CD4-positive, alpha-beta T cell treated with Interleukin-17A for 1 hour (primary cell): ENCODE measurements at regions not wholly inside any gene's neighbourhood (a gene's known extent, or its start where the extent isn't known, plus 50 kb on each side); places are given as distances from the start of the nearest gene placed in this dataset.
"Not testable (repeated sequence)": the region's sequence is repeated elsewhere in the genome, so short reads cannot be mapped to it uniquely, and the experiment has no call there.

Experiments used
- DNase-seq: peaks from one replicate; pipeline ENCODE4 v3.0.0-alpha.2; 2020

DNA sequence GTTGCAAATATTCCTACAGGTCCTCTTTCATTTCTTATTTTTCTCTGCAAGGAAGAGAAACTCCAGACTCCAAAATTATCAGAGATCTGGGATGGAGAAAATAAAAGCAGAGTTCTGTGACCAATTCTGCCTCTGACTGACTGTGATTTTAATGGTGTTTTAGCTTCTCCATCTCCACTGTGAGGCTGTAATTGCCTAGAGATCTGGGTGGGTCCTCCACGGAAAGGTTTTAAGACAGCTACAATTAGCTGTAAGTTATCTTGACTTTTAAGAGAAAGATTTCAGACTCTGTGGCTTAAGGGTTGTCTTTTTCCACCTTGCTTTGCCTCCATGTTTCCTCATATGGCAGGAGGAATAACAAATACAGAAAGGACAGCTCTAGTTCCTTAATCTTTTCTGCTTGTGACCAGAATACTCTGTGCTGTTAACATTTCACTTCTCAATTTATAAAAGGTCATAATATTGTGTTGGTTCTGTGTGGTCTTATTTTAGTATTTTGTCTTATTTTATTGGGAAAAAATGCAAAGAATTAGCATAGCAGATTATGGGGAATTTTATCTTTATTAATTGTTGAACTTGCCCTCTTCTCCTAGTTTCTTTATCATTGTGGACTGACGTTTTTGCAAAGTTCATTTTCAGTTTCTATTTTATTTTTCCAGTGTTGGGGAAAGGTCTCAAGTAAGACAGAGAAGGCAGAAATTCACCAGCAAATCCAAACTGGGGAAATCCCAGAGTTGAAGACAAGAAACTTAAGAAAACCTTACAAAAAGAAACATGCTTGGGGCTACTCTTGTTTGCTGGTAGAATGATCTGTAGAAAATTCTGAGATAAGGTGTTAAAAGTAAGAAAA, 157.9 kb downstream of the RAP2B start:
- DNase-seq = no peak

DNA sequence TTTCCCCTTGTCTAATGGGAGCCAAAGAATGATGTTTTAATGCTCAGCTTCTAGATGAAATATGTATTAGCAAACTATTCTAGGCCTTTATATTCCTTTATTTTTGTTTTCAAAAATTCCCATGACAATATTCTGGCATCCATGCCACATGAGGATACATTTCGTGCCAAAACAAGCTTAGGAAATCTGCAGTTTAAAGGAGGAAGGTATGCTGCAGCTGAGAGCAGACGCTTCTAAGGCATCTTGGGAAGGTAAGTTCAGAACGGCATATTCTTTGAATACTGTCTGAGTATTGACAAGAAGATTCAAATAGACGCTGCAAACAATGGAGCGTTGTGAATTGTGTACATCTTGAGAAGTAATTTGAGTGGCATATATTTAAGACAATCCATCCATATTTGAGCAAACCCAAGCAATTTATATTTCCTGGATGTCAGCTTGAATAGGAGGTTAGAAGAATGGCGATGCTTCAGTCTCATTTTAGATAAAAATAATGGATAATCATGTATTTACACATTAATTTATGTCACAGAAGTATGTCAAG, 158.6 kb downstream of the RAP2B start:
- no peak for DNase-seq

DNA sequence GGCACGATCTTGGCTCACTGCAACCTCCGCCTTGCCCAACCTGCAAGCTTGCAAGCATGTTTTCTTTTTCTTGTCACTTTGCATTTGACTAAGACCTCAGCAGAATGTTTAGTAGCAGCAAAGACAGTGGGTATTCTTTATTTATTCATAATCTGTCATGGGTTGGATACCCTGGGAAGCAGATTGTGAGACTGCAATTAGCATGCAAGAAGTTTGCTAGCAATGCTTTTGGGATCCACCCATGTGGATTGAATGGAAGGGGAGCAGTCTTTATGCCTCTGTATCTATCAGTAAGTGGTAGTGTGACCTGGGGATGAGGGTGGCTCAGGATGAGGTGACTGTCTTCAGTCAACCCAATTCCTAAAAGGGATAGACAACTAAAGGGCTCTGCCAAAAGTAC, 166.7 kb downstream of the RAP2B start:
- no peak for DNase-seq

DNA sequence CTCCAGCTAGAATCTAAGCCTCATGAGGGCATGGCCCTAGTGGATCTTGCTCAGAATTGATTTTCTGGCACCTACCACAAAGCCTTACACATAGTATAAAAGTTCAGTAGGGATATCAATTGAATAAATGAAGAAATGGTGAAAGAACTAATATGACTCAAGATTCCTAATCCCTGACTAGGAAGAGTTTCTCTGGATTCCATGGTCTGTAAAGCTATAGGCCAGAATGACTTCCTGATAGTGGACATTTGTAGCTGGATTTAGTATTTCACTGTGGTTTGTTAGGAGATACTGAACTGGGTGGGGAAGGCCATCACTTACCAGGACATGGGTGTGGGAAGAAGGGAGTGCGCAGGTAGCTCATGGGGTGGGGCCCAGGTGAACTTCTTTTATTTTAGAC, 168.9 kb downstream of the RAP2B start:
- no peak for DNase-seq

DNA sequence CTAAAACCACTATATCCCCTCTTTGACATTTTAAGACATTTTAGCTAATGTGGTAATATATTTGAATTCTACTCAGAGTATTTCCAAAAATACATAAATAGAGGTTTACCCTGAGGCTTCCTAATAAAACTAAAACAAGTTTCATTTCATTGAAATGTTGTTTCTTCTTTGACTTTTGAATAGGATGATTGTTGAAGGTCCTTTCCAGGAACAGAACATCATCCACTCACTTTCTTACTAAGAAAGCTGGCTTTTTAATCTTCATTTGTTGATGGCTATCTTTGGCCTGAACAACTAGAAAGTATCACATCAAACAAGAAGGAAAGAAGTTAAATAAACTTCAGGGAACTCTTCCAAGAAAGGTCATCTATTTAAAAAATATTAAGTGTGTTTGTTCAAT, 169.7 kb downstream of the RAP2B start:
- DNase-seq = no peak

DNA sequence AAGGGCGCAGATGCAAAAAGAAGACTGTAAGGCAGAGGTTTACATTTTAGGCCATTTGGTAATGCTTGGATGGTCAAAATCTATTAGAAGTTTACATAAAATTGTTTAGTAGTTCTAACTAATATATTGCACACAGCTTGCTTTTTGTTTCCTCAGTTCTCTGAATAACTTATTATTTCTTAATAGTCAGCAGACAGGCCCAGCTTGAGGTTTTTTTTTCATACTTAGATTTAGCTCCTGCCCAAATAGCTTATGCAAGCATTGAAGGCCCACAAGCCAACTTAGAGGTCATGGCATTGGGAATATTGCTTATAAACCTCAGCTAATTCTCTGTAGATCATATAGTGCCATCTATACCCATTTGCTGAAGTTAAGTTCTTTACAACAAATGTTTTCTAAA, 172.5 kb downstream of the RAP2B start:
- DNase-seq = no peak

DNA sequence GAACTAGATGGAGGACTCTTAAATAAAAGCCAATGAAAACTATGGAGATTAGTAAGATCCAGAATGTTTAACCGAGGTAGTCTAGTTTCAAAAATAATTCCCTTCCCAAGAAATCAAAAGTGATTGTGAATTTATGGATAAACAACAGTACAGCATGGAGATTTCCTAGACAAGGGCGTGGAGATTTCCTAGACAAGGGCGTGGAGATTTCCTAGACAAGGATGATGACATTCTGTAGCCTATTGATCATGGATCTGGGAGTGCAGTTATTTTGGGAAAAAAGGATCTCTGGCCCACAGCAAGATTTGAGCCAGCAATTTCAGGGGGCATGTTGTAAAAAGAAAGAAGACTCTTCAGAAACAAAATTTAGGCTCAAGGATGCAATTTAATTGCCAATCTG, 175.3 kb downstream of the RAP2B start:
- no peak for DNase-seq

DNA sequence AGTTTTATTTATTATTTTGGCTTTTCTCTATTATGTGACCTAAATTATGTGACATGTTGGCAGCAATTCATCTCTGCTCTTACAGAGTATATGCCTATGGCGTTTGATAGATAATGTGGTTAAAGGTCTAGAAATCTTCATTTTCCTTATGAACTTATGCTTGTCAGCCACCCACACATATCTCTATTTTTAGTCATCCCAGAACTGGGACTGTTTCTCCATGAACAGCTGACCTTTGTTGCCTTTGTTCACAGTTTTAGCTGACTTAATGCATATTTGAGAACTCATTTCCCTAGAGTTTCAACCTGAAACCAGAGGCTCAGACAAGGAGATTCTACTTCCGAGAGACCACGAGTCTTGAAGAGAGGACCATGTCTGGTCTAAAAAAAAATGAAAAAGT, 176.5 kb downstream of the RAP2B start:
- DNase-seq = no peak

DNA sequence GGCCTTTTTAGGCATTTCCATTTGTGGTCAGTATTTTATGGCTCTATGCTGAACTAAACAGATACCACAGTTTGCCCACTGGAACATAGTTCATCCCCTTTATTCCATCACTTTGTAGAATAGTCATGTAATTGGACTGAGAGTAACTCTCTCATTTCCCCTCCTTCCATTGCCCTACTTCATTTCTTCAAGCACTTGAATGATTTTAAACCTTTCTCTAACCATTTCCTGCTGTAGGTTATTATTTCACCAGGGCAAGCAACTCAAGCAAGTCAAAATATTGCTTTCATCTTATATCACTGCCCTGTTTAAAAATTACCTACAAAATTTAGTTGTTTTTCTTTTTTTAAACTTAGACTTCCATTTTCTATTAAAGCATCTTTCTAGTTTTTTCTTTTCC, 177.0 kb downstream of the RAP2B start:
- DNase-seq = no peak

DNA sequence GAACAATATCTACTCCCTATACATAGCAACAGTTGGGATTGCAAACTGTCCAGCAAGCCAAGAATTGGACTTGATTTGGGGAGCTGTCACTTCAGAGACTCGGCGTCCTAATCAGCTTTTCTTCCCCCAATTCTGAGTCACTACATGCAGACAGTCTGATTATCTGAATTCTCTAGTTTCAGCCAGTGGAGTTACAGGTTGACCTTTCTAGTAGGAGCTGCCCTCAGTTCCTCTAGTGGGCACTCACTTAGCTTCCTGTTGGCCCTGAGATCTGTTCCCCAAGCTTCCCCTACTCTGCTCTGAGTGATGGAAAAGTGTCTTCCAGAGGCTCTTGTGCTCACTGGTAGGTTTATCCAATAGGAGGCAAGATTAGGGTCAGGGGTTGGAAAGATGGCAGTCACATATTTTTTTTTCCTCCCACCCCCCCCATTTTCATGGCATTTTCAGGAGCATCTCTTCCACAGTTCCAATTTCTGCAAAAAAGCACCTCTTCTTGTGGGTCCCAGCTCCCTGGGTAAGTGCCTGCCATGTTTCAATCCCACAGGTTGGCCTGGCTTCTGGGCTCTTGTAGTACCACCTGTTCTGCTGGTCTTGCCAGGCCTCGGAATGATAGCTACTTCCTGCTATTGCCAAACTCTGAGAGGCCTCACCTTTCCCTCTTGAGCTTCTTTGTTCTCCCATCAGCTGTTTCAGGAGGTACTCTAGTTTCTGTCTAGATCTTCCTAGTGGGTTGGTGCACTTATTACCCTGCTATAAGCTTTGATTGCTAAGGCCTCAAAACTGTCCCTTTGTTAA, 182.2 kb downstream of the RAP2B start:
- no peak for DNase-seq

DNA sequence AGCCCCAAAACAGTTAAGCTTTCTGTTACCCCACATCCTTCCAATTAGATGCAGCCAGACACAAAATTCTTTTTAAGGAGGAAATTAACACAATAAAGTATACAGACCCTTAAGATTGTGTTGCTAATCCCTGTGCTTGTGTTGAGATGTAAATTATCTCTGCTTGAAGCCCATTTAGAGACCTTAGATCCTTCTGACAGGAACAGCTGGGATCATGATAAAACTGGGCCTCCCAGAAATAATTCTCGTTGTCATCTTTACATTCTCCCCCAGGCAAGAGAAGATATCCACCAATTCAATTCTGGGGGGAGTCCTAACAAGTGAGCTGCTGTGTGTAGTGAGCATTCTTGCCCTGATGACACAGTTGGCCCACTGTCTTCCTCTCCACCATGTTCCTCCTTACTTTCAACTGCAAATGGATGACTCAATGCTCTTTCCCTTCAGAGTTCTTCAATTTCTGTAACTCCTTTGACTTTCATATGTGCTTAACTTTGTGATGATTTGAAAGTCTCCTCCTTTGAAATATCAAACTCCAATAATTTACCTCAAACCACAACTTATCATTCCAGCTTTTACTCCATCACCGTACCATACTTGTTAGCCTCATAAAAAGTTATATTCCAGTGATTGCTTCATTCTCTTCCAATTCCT, 186.6 kb downstream of the RAP2B start:
- no peak for DNase-seq

DNA sequence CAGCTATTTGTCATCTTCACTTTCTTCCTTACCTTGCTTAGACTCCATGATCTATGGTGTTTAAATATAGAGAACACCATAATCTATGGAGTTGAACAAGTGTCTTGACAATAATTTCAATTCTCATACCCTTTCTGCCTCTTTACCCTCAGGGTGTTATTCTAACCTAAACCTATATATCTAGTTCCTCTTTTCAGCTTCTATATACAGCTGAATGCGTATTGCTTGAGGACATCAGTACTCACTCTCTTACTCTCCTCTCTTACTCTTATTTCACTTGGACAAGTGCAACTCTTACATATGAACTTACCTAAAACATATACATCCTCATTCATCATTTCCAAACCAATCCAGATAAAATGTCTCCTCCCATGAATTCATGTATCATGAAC, 187.1 kb downstream of the RAP2B start:
- no peak for DNase-seq

DNA sequence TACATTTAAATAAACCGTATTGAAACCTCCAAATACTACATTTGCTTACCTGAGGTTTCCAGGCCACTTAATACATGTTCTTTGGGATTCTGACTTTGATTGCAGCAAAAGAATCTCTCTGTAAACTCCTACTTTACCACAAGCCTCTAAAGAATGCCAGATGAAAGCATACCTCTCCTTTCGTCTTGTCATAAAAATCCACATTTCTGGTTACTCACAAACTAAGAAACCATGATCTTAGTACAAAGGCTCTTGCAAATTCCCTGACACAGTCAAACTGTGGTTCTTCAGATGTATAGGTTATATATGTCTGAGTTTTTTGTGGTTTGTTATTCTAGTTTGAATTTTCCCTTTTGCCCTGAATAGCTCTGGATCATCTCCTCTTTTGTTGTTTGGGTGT, 188.4 kb downstream of the RAP2B start:
- DNase-seq = no peak

DNA sequence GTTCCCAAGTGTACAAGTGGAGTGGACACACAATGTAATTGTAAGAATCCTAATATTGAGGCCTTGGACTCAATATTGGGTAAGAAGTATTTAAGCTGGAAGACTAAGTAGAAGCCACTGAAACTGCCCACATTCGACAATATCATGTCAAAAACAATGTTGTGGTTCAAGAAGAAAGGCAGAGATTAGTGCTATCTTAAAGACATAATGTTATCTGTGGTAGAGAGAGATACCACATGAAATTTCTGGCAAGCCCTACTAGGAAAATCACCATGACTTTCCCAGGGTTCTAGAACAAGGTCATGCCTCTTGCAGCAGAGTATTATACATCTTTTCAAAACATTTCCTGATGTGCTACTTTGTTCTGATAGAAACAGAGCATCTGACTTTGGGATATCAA, 192.6 kb downstream of the RAP2B start:
- no peak for DNase-seq

DNA sequence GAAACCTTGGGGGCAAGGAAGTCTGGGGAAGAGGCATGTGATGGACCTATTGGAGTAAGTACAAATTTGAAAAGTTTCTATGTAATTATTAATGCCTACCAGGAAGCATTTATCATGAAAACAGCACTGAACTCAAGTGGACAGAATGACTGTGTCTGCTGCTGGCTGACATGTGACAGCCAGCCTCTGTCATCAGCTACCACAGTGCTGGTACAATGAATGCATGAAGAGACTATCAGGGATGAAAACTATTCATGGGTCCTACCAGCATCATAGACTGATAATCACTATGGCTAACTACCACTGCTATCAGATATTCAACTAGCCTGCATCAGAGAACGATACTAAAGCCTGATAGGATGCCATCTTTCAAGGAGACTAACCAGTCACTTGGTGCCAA, 193.5 kb downstream of the RAP2B start:
- no peak for DNase-seq

DNA sequence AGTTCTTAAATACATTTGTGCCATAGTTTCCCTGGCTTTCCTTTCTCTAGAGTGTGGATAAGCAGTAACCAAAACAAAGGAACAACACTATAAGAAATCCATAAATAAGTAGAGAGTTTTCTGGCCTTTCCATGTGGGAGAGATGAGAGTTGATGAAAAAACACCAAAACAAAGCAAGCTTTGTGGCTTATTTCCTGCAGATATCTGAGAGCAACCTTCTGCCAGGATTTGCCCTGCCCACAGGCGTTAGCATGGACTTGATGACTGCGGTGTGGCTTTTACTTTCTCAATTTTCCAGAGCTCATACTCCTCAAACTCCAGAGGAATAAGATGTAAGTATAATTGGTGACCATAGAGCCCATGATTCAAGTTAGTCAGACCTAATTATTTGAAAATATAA, 194.9 kb downstream of the RAP2B start:
- no peak for DNase-seq

DNA sequence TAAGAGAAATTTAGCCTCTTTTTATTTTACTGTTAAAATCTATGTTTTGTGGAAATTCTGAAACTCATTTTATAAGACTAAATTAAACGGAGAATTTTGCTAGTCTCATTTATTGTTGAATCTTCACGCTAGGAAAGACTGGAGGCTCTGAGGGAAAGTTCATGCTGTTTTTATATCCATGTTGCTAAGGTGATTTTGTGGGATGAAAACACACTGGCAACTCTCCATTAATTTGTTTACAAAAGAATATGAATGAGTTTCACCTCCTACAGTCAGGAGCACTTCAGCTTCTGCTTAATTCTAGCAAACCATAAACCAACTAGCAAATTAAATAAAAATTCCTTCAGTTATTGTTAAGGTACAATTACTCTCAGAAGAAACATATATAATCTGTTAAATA, 195.4 kb downstream of the RAP2B start:
- no peak for DNase-seq

DNA sequence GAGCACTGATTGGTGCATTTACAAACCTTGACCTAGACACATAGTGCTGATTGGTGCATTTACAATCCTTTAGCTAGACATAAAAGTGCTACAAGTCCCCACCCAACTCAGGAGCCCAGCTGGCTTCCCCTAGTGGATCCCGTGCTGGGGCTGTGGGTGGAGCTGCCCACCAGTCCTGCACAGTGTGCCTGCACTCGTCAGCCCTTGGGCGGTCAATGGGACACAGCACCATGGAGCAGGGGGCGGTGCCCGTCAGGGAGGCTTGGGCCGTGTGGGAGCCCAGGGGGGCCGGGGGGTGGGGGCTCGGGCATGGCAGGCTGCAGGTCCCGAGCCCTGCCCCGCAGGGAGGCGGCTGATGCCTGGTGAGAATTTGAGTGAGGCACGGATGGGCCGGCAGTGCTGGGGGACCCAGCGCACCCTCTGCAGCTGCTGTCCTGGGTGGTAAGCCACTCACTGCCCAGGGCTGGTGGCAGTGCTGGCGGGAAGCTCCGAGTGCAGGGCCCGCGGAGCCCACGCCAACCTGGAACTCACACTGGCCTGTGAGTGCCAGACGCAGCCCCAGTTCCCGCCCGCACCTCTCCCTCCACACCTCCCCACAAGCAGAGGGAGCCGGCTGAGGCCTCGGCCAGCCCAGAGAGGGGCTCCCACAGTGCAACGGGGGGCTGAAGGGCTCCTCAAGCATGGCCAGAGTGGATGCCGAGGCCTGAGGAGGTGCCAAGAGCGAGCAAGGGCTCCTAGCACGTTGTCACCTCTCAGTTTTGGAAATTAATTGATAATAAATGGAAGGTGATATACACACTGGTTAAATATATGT, 207.7 kb downstream of the RAP2B start:
- DNase-seq = no peak

DNA sequence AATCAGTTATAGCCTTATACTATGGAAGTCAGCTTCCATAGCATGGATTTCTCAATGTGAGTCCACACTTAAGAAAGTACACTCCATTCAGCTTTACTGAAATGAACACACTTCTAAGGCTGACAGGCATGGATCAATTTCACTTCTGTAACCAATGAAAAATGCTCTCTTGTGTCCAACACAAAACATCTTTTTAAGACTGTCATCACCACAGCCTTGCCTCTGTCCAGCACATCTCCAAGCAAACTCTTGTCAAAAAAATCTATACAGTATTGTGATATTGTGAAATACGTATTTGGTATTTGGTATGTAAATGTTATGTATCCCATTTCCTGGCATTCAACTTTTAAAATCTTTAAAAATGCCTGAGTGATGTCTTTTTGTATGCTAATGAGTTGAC, 208.7 kb downstream of the RAP2B start:
- DNase-seq = no peak

DNA sequence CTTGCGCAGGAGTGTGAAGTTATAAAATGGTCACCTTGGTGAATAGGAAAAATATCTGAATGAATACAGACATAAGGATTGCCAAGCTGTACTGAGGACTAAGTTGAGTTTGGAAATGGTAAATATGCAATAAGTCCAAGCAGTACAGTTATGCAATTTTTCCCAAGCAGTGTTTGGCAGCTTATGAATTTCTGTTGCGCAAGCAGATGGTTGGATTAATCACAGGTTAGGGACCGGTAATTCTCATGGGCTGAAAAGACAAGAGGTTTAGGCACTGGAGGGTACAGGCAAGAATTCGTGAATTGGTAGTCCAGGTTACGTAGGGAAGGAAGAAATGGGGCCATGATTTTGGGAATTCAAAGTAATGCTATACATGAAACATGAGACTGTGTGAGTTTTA, 210.3 kb downstream of the RAP2B start:
- no peak for DNase-seq

DNA sequence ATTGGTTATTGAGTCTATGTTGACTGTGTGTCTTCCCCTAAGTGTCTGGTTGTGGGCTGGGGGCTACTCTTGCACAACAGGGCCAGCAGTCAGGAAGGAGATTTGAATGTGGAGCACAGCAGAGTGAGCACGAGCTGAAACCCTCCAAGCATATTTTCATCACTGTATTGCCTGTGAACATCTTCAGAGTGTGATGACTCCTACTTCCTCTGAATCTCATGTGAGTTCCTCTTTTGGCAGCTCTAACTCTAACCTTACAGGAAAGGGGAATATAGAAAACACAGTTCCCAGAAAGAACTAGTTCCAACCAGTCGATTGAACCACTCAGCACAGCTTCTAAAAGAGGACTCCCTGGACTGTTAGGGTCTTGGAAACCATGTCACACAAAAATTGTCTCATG, 211.6 kb downstream of the RAP2B start:
- peak; percentile 8 for DNase-seq

DNA sequence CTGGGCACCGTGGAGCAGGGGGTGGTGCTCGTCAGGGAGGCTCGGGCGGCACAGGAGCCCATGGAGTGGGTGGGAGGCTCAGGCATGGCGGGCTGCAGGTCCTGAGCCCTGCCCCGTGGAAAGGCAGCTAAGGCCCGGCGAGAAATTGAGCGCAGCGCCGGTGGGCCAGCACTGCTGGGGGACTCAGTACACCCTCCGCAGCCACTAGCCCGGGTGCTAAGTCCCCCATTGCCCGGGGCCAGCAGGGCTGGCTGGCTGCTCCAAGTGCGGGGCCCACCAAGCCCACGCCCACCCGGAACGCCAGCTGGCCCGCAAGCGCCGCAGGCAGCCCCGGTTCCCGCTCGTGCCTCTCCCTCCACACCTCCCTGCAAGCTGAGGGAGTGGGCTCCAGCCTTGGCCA, 216.3 kb downstream of the RAP2B start:
- DNase-seq = not testable (repeated sequence)

DNA sequence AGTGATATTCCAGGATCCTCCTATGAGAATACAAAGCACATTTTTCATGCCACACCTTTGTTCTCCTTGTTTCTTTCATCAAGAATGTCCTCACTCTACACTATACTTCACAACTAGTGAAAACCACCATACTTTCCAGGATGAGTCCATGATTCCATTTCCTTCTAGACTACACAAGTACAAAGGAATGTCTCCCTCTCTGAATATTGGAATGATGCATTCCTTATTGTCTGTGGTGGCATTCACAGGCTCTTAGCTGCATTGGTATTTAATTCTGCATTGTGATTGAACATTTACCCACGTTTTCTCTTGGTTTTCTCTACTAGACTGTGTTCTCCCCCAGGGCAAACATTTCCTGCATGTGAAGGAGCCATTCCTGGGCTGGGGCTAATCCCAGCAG, 217.5 kb downstream of the RAP2B start:
- no peak for DNase-seq
